ENCODE measurements at regions not wholly inside any gene's neighbourhood (a gene's known extent, or its start where the extent isn't known, plus 50 kb on each side); places are given as distances from the start of the nearest gene placed in this dataset.
"Not testable (repeated sequence)": the region's sequence is repeated elsewhere in the genome, so short reads cannot be mapped to it uniquely, and the experiment has no call there.

GRCh38 chr2:87283735-87284470 lies 262.3 kb upstream of the PLGLB1 start:
- CTCF ChIA-PET; BruUV-seq (replicated peaks); H3K36me3 Mint-ChIP-seq (ENCODE audit: insufficient read depth, unreplicated experiment): not testable (repeated sequence)

GRCh38 chr2:87284471-87284772 lies 262.8 kb upstream of the PLGLB1 start:
- H3K27ac Mint-ChIP-seq (ENCODE audit: unreplicated experiment); BruUV-seq (replicated peaks): not testable (repeated sequence)

More at GRCh38 chr2:87283735-87284470, 262.3 kb upstream of the PLGLB1 start:
- DNase-seq; H3K27ac Mint-ChIP-seq (ENCODE audit: unreplicated experiment); H3K27me3 Mint-ChIP-seq (ENCODE audit: unreplicated experiment); H3K4me1 Mint-ChIP-seq (ENCODE audit: low read depth, unreplicated experiment); H3K9me3 Mint-ChIP-seq (ENCODE audit: low read depth, unreplicated experiment); intact Hi-C loops (cut with micrococcal nuclease; ENCODE audit: unreplicated experiment); H3K4me3 Mint-ChIP-seq (ENCODE audit: low read depth, unreplicated experiment): not testable (repeated sequence)

GRCh38 chr2:87285139-87285538 lies 263.5 kb upstream of the PLGLB1 start:
- H3K27me3 Mint-ChIP-seq (ENCODE audit: unreplicated experiment); H3K36me3 Mint-ChIP-seq (ENCODE audit: insufficient read depth, unreplicated experiment); intact Hi-C loops (cut with micrococcal nuclease; ENCODE audit: unreplicated experiment); H3K9me3 Mint-ChIP-seq (ENCODE audit: low read depth, unreplicated experiment); H3K4me1 Mint-ChIP-seq (ENCODE audit: low read depth, unreplicated experiment); H3K4me3 Mint-ChIP-seq (ENCODE audit: low read depth, unreplicated experiment); CTCF ChIA-PET; H3K27ac Mint-ChIP-seq (ENCODE audit: unreplicated experiment); DNase-seq; BruUV-seq (replicated peaks): not testable (repeated sequence)

More at GRCh38 chr2:87284471-87284772, 262.8 kb upstream of the PLGLB1 start:
- H3K36me3 Mint-ChIP-seq (ENCODE audit: insufficient read depth, unreplicated experiment); DNase-seq; intact Hi-C loops (cut with micrococcal nuclease; ENCODE audit: unreplicated experiment); H3K9me3 Mint-ChIP-seq (ENCODE audit: low read depth, unreplicated experiment); H3K4me3 Mint-ChIP-seq (ENCODE audit: low read depth, unreplicated experiment); H3K4me1 Mint-ChIP-seq (ENCODE audit: low read depth, unreplicated experiment); CTCF ChIA-PET; H3K27me3 Mint-ChIP-seq (ENCODE audit: unreplicated experiment): not testable (repeated sequence)

- BruUV-seq (replicated peaks); H3K27ac Mint-ChIP-seq (ENCODE audit: unreplicated experiment); H3K4me3 Mint-ChIP-seq (ENCODE audit: low read depth, unreplicated experiment); H3K36me3 Mint-ChIP-seq (ENCODE audit: insufficient read depth, unreplicated experiment); H3K9me3 Mint-ChIP-seq (ENCODE audit: low read depth, unreplicated experiment); CTCF ChIA-PET; intact Hi-C loops (cut with micrococcal nuclease; ENCODE audit: unreplicated experiment); DNase-seq; H3K4me1 Mint-ChIP-seq (ENCODE audit: low read depth, unreplicated experiment): not testable (repeated sequence)
- peaks cover 12% of the 10 kb centered on the region for H3K27me3 Mint-ChIP-seq (ENCODE audit: unreplicated experiment)
These were observed 269.1 kb upstream of the PLGLB1 start for GRCh38 chr2:87290566-87291307.

GRCh38 chr2:87291400-87292200 lies 270.0 kb upstream of the PLGLB1 start:
- H3K27me3 Mint-ChIP-seq (ENCODE audit: unreplicated experiment): peaks cover 12% of the 10 kb centered on the region
- H3K36me3 Mint-ChIP-seq (ENCODE audit: insufficient read depth, unreplicated experiment); H3K9me3 Mint-ChIP-seq (ENCODE audit: low read depth, unreplicated experiment); H3K4me1 Mint-ChIP-seq (ENCODE audit: low read depth, unreplicated experiment); CTCF ChIA-PET; BruUV-seq (replicated peaks); H3K4me3 Mint-ChIP-seq (ENCODE audit: low read depth, unreplicated experiment); H3K27ac Mint-ChIP-seq (ENCODE audit: unreplicated experiment); DNase-seq; intact Hi-C loops (cut with micrococcal nuclease; ENCODE audit: unreplicated experiment): not testable (repeated sequence)

GRCh38 chr2:87293931-87294594 lies 272.4 kb upstream of the PLGLB1 start:
- H3K4me1 Mint-ChIP-seq (ENCODE audit: low read depth, unreplicated experiment); intact Hi-C loops (cut with micrococcal nuclease; ENCODE audit: unreplicated experiment); H3K27ac Mint-ChIP-seq (ENCODE audit: unreplicated experiment); CTCF ChIA-PET; H3K36me3 Mint-ChIP-seq (ENCODE audit: insufficient read depth, unreplicated experiment); DNase-seq; H3K4me3 Mint-ChIP-seq (ENCODE audit: low read depth, unreplicated experiment); BruUV-seq (replicated peaks); H3K9me3 Mint-ChIP-seq (ENCODE audit: low read depth, unreplicated experiment): not testable (repeated sequence)
- peaks cover 12% of the 10 kb centered on the region for H3K27me3 Mint-ChIP-seq (ENCODE audit: unreplicated experiment)

- DNase-seq; H3K4me1 Mint-ChIP-seq (ENCODE audit: low read depth, unreplicated experiment); CTCF ChIA-PET: not testable (repeated sequence)
These were observed 273.5 kb upstream of the PLGLB1 start for GRCh38 chr2:87295135-87295534.

GRCh38 chr2:87301349-87301748 lies 279.7 kb upstream of the PLGLB1 start:
- CTCF ChIA-PET; H3K36me3 Mint-ChIP-seq (ENCODE audit: insufficient read depth, unreplicated experiment); H3K27ac Mint-ChIP-seq (ENCODE audit: unreplicated experiment); H3K4me3 Mint-ChIP-seq (ENCODE audit: low read depth, unreplicated experiment); H3K27me3 Mint-ChIP-seq (ENCODE audit: unreplicated experiment); H3K4me1 Mint-ChIP-seq (ENCODE audit: low read depth, unreplicated experiment); intact Hi-C loops (cut with micrococcal nuclease; ENCODE audit: unreplicated experiment); BruUV-seq (replicated peaks); DNase-seq; H3K9me3 Mint-ChIP-seq (ENCODE audit: low read depth, unreplicated experiment): not testable (repeated sequence)

More at GRCh38 chr2:87295135-87295534, 273.5 kb upstream of the PLGLB1 start:
- H3K27ac Mint-ChIP-seq (ENCODE audit: unreplicated experiment); H3K27me3 Mint-ChIP-seq (ENCODE audit: unreplicated experiment); H3K36me3 Mint-ChIP-seq (ENCODE audit: insufficient read depth, unreplicated experiment); intact Hi-C loops (cut with micrococcal nuclease; ENCODE audit: unreplicated experiment); H3K9me3 Mint-ChIP-seq (ENCODE audit: low read depth, unreplicated experiment); BruUV-seq (replicated peaks); H3K4me3 Mint-ChIP-seq (ENCODE audit: low read depth, unreplicated experiment): not testable (repeated sequence)

GRCh38 chr2:87301871-87302270 lies 280.2 kb upstream of the PLGLB1 start:
- H3K4me1 Mint-ChIP-seq (ENCODE audit: low read depth, unreplicated experiment); H3K4me3 Mint-ChIP-seq (ENCODE audit: low read depth, unreplicated experiment); BruUV-seq (replicated peaks); H3K27ac Mint-ChIP-seq (ENCODE audit: unreplicated experiment); H3K36me3 Mint-ChIP-seq (ENCODE audit: insufficient read depth, unreplicated experiment); intact Hi-C loops (cut with micrococcal nuclease; ENCODE audit: unreplicated experiment); CTCF ChIA-PET; H3K9me3 Mint-ChIP-seq (ENCODE audit: low read depth, unreplicated experiment); H3K27me3 Mint-ChIP-seq (ENCODE audit: unreplicated experiment); DNase-seq: not testable (repeated sequence)

Data from Calu3 (cell line).